HEK293T (cell line): ENCODE measurements at regions not wholly inside any gene's neighbourhood (a gene's known extent, or its start where the extent isn't known, plus 50 kb on each side); places are given as distances from the start of the nearest gene placed in this dataset.

Experiments used
- ARNT ChIP-seq: fragments of 450-650 bp; IDR thresholded peaks from 2 replicates; pipeline ENCODE4 v1.6.1; 2017; ENCODE audit warnings: mild to moderate bottlenecking
- BHLHE40 ChIP-seq: fragments of 450-650 bp; IDR thresholded peaks from 2 replicates; pipeline ENCODE4 v1.6.1; 2016; ENCODE audit warnings: mild to moderate bottlenecking, moderate library complexity, borderline replicate concordance
- ELF4 ChIP-seq: fragments of 450-650 bp; IDR thresholded peaks from 2 replicates; pipeline ENCODE4 v1.6.1; 2017; ENCODE audit warnings: antibody characterized with exemption
- NFRKB ChIP-seq: fragments of 450-650 bp; IDR thresholded peaks from 2 replicates; pipeline ENCODE4 v1.6.1; 2016; ENCODE audit warnings: mild to moderate bottlenecking, moderate library complexity
- SP1 ChIP-seq: fragments of 450-650 bp; IDR thresholded peaks from 2 replicates; pipeline ENCODE4 v1.6.1; 2017

- TF ChIP-seq SP1 (no peak), ELF4 (no peak), ARNT (no peak), NFRKB (no peak), BHLHE40 (no peak)
Observed at GRCh38 chr4:149136951-149137620, 678.6 kb downstream of the IQCM start.
